ENCODE measurements at regions not wholly inside any gene's neighbourhood (a gene's known extent, or its start where the extent isn't known, plus 50 kb on each side); places are given as distances from the start of the nearest gene placed in this dataset.
"Not testable (repeated sequence)": the region's sequence is repeated elsewhere in the genome, so short reads cannot be mapped to it uniquely, and the experiment has no call there.

- TF ChIP-seq POLR2A (IDR thresholded peaks at IDR 0.05; ENCODE audit: borderline replicate concordance, extremely low read depth, insufficient read depth, insufficient read length); EGR1 (IDR thresholded peaks at IDR 0.05; ENCODE audit: low read depth); MAX (IDR thresholded peaks at IDR 0.05); JUND (IDR thresholded peaks at IDR 0.05); EZH2 (IDR thresholded peaks at IDR 0.05); CTCF (IDR thresholded peaks at IDR 0.05 in 2 of 3, conservative IDR thresholded peaks at IDR 0.05 in 1 of 3; ENCODE audit: borderline replicate concordance in 1 of 3, insufficient read depth in 1 of 3, low read depth in 2 of 3, low read length in 2 of 3); POLR2AphosphoS5 (IDR thresholded peaks at IDR 0.05; ENCODE audit: low read depth, low read length); REST (IDR thresholded peaks at IDR 0.05; ENCODE audit: low read depth); SP1 (IDR thresholded peaks at IDR 0.05; ENCODE audit: low read depth); SIN3A (IDR thresholded peaks at IDR 0.05; ENCODE audit: low read depth); CBX3 (IDR thresholded peaks at IDR 0.05; ENCODE audit: low read depth): not testable (repeated sequence)
Measured at GRCh38 chr2:101625814-101626213, 71.7 kb upstream of the MAP4K4 start.

Data from HCT116 (cell line).